IMR-90 (cell line): ENCODE measurements at regions not wholly inside any gene's neighbourhood (a gene's known extent, or its start where the extent isn't known, plus 50 kb on each side); places are given as distances from the start of the nearest gene placed in this dataset.

Experiments
- ATAC-seq: fragments of 200-7000 bp; cut with Tn5 transposase; 2 replicates; pipeline ENCODE4 v1.9.1; 2020; ENCODE audit warnings: low read depth, mild to moderate bottlenecking, moderate library complexity
- BruUV-seq: library from RNA; stranded (reverse); fragments of 400-500 nt; replicated peaks from 2 replicates; lab custom pipeline; 2021; lab: Mats Ljungman, UMichigan
- CTCF ChIA-PET: fragments of 300-600 bp; formaldehyde crosslinking; extraction: SDS; loops from one replicate; lab custom pipeline; 2021; ENCODE audit warnings: antibody characterized with exemption; lab: Yijun Ruan, JAX
- POLR2A ChIA-PET: fragments of 300-600 bp; sonication (Branson Sonifier 250); formaldehyde crosslinking; loops from one replicate; lab custom pipeline; 2022; ENCODE audit warnings: antibody characterized with exemption; ENCODE audit not compliant: unreplicated experiment; lab: Charles Lee
- DNase-seq: peaks from one replicate; pipeline ENCODE4 v3.0.0; 2013
- H2AFZ ChIP-seq: replicated peaks from 2 replicates; pipeline ENCODE3; 2013; ENCODE audit warnings: low read length, mild to moderate bottlenecking; ENCODE audit not compliant: poor library complexity
- H2AK5ac ChIP-seq: 2 replicates; pipeline ENCODE4 v1.6.1; 2013; ENCODE audit warnings: low read depth, low read length, inconsistent platforms
- H2AK9ac ChIP-seq: replicated peaks from 2 replicates; pipeline ENCODE3; 2013; ENCODE audit warnings: mild to moderate bottlenecking, low read depth, low read length, moderate library complexity; ENCODE audit not compliant: poor library complexity
- H2BK120ac ChIP-seq: 2 replicates; pipeline ENCODE4 v1.6.1; 2013; ENCODE audit warnings: low read depth, low read length, inconsistent platforms
- H2BK15ac ChIP-seq: 3 replicates; pipeline ENCODE4 v1.6.1; 2013; ENCODE audit warnings: low read depth, low read length, inconsistent platforms
- H2BK20ac ChIP-seq: 2 replicates; pipeline ENCODE4 v1.6.1; 2013; ENCODE audit warnings: low read depth, mild to moderate bottlenecking, inconsistent platforms, low read length, moderate library complexity
- H2BK5ac ChIP-seq: 2 replicates; pipeline ENCODE4 v1.6.1; 2013; ENCODE audit warnings: mild to moderate bottlenecking, low read depth, low read length, inconsistent platforms; ENCODE audit not compliant: poor library complexity, severe bottlenecking
- H3K14ac ChIP-seq: replicated peaks from 2 replicates; pipeline ENCODE4 v1.6.1; 2013; ENCODE audit warnings: low read depth, low read length, inconsistent platforms
- H3K18ac ChIP-seq: 2 replicates; pipeline ENCODE4 v1.6.1; 2013; ENCODE audit warnings: low read depth, low read length, control low read depth
- H3K23ac ChIP-seq: 2 replicates; pipeline ENCODE4 v1.6.1; 2013; ENCODE audit warnings: low read depth, low read length, inconsistent platforms
- H3K27ac ChIP-seq: 2 replicates; pipeline ENCODE4 v1.5.1; 2013; ENCODE audit warnings: mild to moderate bottlenecking, control low read depth, low read length; ENCODE audit not compliant: insufficient read depth
- H3K27me3 ChIP-seq: 2 replicates; pipeline ENCODE4 v1.6.1; 2013; ENCODE audit warnings: low read length; ENCODE audit not compliant: control insufficient read depth, insufficient read depth
- H3K36me3 ChIP-seq: 2 replicates; pipeline ENCODE4 v1.6.1; 2013; ENCODE audit warnings: low read length, mixed read lengths; ENCODE audit not compliant: control insufficient read depth, insufficient read depth
- H3K4ac ChIP-seq: 2 replicates; pipeline ENCODE4 v1.6.1; 2013; ENCODE audit warnings: low read depth, low read length, inconsistent platforms
- H3K4me1 ChIP-seq: 2 replicates; pipeline ENCODE4 v1.6.1; 2013; ENCODE audit warnings: low read length, mixed read lengths; ENCODE audit not compliant: control insufficient read depth, insufficient read depth
- H3K4me2 ChIP-seq: 2 replicates; pipeline ENCODE4 v1.6.1; 2013; ENCODE audit warnings: low read depth, mild to moderate bottlenecking, control low read depth, low read length, moderate library complexity
- H3K4me3 ChIP-seq: 2 replicates; pipeline ENCODE4 v1.5.1; 2013; ENCODE audit warnings: low read depth, mild to moderate bottlenecking, control low read depth, low read length, moderate library complexity; ENCODE audit not compliant: insufficient read depth
- H3K56ac ChIP-seq: 2 replicates; pipeline ENCODE4 v1.6.1; 2013; ENCODE audit warnings: low read length, inconsistent platforms; ENCODE audit not compliant: insufficient read depth; ENCODE audit errors: extremely low read depth
- H3K79me1 ChIP-seq, 2 experiments: 2 replicates each; pipeline ENCODE4 v1.6.1; 2013; ENCODE audit warnings: low read length in 2 of 2, inconsistent platforms in 1 of 2, low read depth in 1 of 2
- H3K9ac ChIP-seq: 2 replicates; pipeline ENCODE4 v1.6.1; 2013; ENCODE audit warnings: low read depth, low read length, control low read depth
- H3K9me1 ChIP-seq: 2 replicates; pipeline ENCODE4 v1.6.1; 2013; ENCODE audit warnings: low read length, inconsistent platforms; ENCODE audit not compliant: insufficient read depth
- H3K9me3 ChIP-seq: 2 replicates; pipeline ENCODE4 v1.6.1; 2013; ENCODE audit warnings: low read length; ENCODE audit not compliant: control insufficient read depth, insufficient read depth
- H4K20me1 ChIP-seq: 2 replicates; pipeline ENCODE4 v1.6.1; 2013; ENCODE audit warnings: low read length, inconsistent platforms; ENCODE audit not compliant: insufficient read depth
- H4K5ac ChIP-seq: 2 replicates; pipeline ENCODE4 v1.6.1; 2013; ENCODE audit warnings: mild to moderate bottlenecking, low read depth, low read length, control low read depth
- H4K8ac ChIP-seq, 2 experiments: 2 replicates each; pipeline ENCODE4 v1.6.1; 2013; ENCODE audit warnings: low read depth in 2 of 2, low read length in 2 of 2, control low read depth in 1 of 2, inconsistent platforms in 1 of 2
- H4K91ac ChIP-seq: 2 replicates; pipeline ENCODE4 v1.6.1; 2013; ENCODE audit warnings: low read depth, low read length, inconsistent platforms; ENCODE audit not compliant: insufficient read depth
- BHLHE40 ChIP-seq: fragments of 150-350 bp; IDR thresholded peaks from 2 replicates; pipeline ENCODE4 v1.6.1; 2016; ENCODE audit warnings: mild to moderate bottlenecking, low read depth, low read length
- CHD1 ChIP-seq: IDR thresholded peaks from 2 replicates; pipeline ENCODE4 v1.6.1; 2012; ENCODE audit warnings: low read depth, low read length, improper control_type of control experiment
- FOS ChIP-seq: fragments of 150-350 bp; IDR thresholded peaks from 2 replicates; pipeline ENCODE4 v1.6.1; 2016; ENCODE audit warnings: low read depth, low read length
- MAFK ChIP-seq: IDR thresholded peaks from 2 replicates; pipeline ENCODE4 v1.6.1; 2012; ENCODE audit warnings: low read depth, low read length, improper control_type of control experiment
- MXI1 ChIP-seq: IDR thresholded peaks from 2 replicates; pipeline ENCODE4 v1.6.1; 2012; ENCODE audit warnings: low read depth, mild to moderate bottlenecking, low read length, moderate library complexity, borderline replicate concordance
- NFE2L2 ChIP-seq: fragments of 150-350 bp; IDR thresholded peaks from 2 replicates; pipeline ENCODE4 v1.6.1; 2016; ENCODE audit warnings: low read depth, mild to moderate bottlenecking, low read length
- RAD21 ChIP-seq: IDR thresholded peaks from 2 replicates; pipeline ENCODE4 v1.6.1; 2012; ENCODE audit warnings: low read length, improper control_type of control experiment
- RFX5 ChIP-seq: IDR thresholded peaks from 2 replicates; pipeline ENCODE4 v1.8.0; 2012; ENCODE audit warnings: low read depth, mild to moderate bottlenecking, low read length, moderate library complexity
- SMC3 ChIP-seq: fragments of 150-350 bp; IDR thresholded peaks from 2 replicates; pipeline ENCODE4 v1.6.1; 2016; ENCODE audit warnings: low read depth, mild to moderate bottlenecking, antibody characterized with exemption, low read length, moderate library complexity
- WGBS, 2 experiments: methylation state at CpG; one replicate each; pipeline versions ENCODE4 v1.1.5 to v1.1.7; 2013; ENCODE audit warnings: missing lambda C conversion rate in 2 of 2; ENCODE audit not compliant: insufficient read length in 1 of 2; ENCODE audit errors: extremely low coverage in 2 of 2; 5-methylcytosine and 5-hydroxymethylcytosine counted together
- dilution Hi-C: fragments of 300-500 bp; cut with HindIII; formaldehyde crosslinking; loops from one replicate; pipeline ENCODE4 v1.14.3; 2018; ENCODE audit warnings: low sequenced_read_pairs; ENCODE audit not compliant: unreplicated experiment
- in situ Hi-C: fragments of 300-500 bp; cut with MboI; formaldehyde crosslinking; loops from 3 replicates; pipeline ENCODE4 v1.14.3; 2019; ENCODE audit warnings: low sequenced_read_pairs, inconsistent platforms, mixed read lengths
- intact Hi-C: fragments of 100-400 bp; cut with micrococcal nuclease; formaldehyde crosslinking; loops from 2 replicates; pipeline ENCODE4 v1.10.0; 2022
- TF ChIP-seq, protein P1 (sequence below): fragments of 150-350 bp; IDR thresholded peaks from 2 replicates; pipeline ENCODE4 v1.6.1; 2016; ENCODE audit warnings: low read depth, mild to moderate bottlenecking, low read length, moderate library complexity, borderline replicate concordance
- TF ChIP-seq, protein P2 (sequence below): conservative IDR thresholded peaks from 2 replicates; pipeline ENCODE4 v1.5.1; 2012; ENCODE audit warnings: mild to moderate bottlenecking, low read depth, low read length, improper control_type of control experiment

DNA sequence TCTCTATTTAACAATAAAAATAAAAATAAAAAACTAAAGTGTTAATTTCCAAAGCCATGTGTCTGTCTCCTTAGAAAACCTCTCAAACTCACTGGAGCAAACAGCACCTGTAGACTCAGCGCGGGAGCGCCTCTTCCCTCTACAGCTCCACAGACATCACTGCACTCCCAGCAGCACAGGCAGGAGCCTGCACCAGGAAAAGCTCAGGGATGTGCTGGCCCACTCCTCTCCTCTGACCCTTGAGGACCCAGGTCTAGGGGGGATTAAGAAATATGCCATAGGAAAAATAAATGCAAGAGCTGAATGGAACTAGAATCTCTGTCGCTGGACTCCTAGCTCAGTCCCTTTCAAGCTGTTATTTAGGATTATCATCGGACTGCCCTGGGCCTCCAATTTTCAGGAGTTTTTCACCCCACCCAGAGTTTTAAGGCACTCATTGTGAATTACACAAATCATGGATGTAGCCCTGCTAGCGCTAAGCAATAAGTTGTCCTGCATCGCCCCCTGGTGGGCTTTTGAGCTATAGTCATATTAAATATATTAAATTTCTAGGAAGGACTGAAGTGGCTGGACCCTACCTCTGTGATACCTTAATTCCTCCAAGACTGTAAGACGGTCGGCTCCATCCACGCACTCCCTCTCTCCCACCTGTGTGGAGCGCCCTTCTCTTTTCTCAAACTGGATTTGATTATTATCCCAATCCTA, 333.9 kb downstream of the UQCRFS1 start:
- no peak overlapping the region for H4K5ac ChIP-seq
- no peak overlapping the region for H3K18ac ChIP-seq
- H2AFZ ChIP-seq, result no peak overlapping the region
- BruUV-seq, result no TSS peak
- H2AK9ac ChIP-seq, result no peak overlapping the region
- H3K9ac ChIP-seq, result no peak overlapping the region
- no peak overlapping the region for H3K27ac ChIP-seq
- no peak overlapping the region for H3K23ac ChIP-seq
- H2AK5ac ChIP-seq, result no peak overlapping the region
- H3K4me1 ChIP-seq, result no peaks in the 10 kb centered on the region; the same call in 1 of the 2 replicates
- POLR2A ChIA-PET, result no interaction called here
- WGBS, 2 experiments, result no CpG with 5 or more reads among the region's 11 CpGs
- no peaks in the 10 kb centered on the region for H3K27me3 ChIP-seq
- H2BK120ac ChIP-seq, result no peak overlapping the region
- no peak overlapping the region for H3K4ac ChIP-seq
- ATAC-seq (peak; percentile 74), DNase-seq (peak; percentile 71)
- no peak overlapping the region for H2BK15ac ChIP-seq
- no peak overlapping the region for H4K8ac ChIP-seq
- dilution Hi-C loops (no loop called here), in situ Hi-C loops (no loop called here), intact Hi-C loops (loop anchor here (1.0 to 2.0 kb wide), 4 partner anchors 101 to 384 kb away; no protein-coding TSS in a partner anchor)
- no peak overlapping the region; the same call in 1 of the 2 replicates for H2BK20ac ChIP-seq
- no peaks in the 10 kb centered on the region for H3K79me1 ChIP-seq
- no peaks in the 10 kb centered on the region for H4K20me1 ChIP-seq
- TF ChIP-seq, protein P1, sequence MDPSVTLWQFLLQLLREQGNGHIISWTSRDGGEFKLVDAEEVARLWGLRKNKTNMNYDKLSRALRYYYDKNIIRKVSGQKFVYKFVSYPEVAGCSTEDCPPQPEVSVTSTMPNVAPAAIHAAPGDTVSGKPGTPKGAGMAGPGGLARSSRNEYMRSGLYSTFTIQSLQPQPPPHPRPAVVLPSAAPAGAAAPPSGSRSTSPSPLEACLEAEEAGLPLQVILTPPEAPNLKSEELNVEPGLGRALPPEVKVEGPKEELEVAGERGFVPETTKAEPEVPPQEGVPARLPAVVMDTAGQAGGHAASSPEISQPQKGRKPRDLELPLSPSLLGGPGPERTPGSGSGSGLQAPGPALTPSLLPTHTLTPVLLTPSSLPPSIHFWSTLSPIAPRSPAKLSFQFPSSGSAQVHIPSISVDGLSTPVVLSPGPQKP, result no peak
- TF ChIP-seq CHD1 (no peak), MXI1 (no peak), MAFK (no peak), SMC3 (peak; percentile 67), RAD21 (peak; percentile 85), RFX5 (no peak), BHLHE40 (no peak), FOS (no peak), NFE2L2 (no peak)
- TF ChIP-seq, protein P2, sequence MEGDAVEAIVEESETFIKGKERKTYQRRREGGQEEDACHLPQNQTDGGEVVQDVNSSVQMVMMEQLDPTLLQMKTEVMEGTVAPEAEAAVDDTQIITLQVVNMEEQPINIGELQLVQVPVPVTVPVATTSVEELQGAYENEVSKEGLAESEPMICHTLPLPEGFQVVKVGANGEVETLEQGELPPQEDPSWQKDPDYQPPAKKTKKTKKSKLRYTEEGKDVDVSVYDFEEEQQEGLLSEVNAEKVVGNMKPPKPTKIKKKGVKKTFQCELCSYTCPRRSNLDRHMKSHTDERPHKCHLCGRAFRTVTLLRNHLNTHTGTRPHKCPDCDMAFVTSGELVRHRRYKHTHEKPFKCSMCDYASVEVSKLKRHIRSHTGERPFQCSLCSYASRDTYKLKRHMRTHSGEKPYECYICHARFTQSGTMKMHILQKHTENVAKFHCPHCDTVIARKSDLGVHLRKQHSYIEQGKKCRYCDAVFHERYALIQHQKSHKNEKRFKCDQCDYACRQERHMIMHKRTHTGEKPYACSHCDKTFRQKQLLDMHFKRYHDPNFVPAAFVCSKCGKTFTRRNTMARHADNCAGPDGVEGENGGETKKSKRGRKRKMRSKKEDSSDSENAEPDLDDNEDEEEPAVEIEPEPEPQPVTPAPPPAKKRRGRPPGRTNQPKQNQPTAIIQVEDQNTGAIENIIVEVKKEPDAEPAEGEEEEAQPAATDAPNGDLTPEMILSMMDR, result peak; percentile 78
- no peak overlapping the region for H3K4me2 ChIP-seq
- H3K14ac ChIP-seq, result no peak overlapping the region
- H3K4me3 ChIP-seq, result no peak overlapping the region
- H4K91ac ChIP-seq, result no peak overlapping the region
- CTCF ChIA-PET, result interaction anchor here (0.8 to 1.0 kb wide), 2 partner anchors 142 to 912 kb away, joined by 3 to 6 read pairs; no protein-coding TSS in a partner anchor
- no peaks in the 10 kb centered on the region for H3K9me3 ChIP-seq
- no peaks in the 10 kb centered on the region for H3K36me3 ChIP-seq
- no peak overlapping the region for H2BK5ac ChIP-seq
- 0 out of 2 replicates have a peak, but pooled peaks cover 3% of the 10 kb centered on the region for H3K9me1 ChIP-seq
- H3K56ac ChIP-seq, result no peak overlapping the region
